HEK293 (cell line): ENCODE measurements at regions not wholly inside any gene's neighbourhood (a gene's known extent, or its start where the extent isn't known, plus 50 kb on each side); places are given as distances from the start of the nearest gene placed in this dataset.

Experiments
- CTCF ChIA-PET: fragments of 350-600 bp; formaldehyde crosslinking; extraction: SDS; loops from one replicate; lab custom pipeline; 2021; ENCODE audit warnings: antibody characterized with exemption; lab: Yijun Ruan, JAX
- POLR2A ChIA-PET: fragments of 300-600 bp; formaldehyde crosslinking; extraction: SDS; loops from one replicate; lab custom pipeline; 2020; ENCODE audit warnings: antibody characterized with exemption, inconsistent platforms; lab: Yijun Ruan, JAX
- H3K27ac ChIP-seq: fragments of 200-500 bp; sonication (Bioruptor generic); 2 replicates; pipeline ENCODE4 v1.5.1; 2014; ENCODE audit warnings: low read depth, low read length, control low read depth, inconsistent platforms; ENCODE audit errors: extremely low read depth
- H3K36me3 ChIP-seq, 2 experiments: fragments of 200-500 bp in 1 of 2; sonication (Bioruptor generic) in 1 of 2; 1 replicate in 1 of 2; 2 replicates in 1 of 2; pipeline ENCODE4 v1.5.1; 2014 to 2017; ENCODE audit warnings: inconsistent platforms in 2 of 2, low read length in 2 of 2; ENCODE audit not compliant: control insufficient read depth in 2 of 2, insufficient read depth in 1 of 2
- H3K4me1 ChIP-seq: fragments of 200-500 bp; sonication (Bioruptor generic); 2 replicates; pipeline ENCODE4 v1.5.1; 2014; ENCODE audit warnings: mild to moderate bottlenecking, low read length, inconsistent platforms; ENCODE audit not compliant: control insufficient read depth, insufficient read depth
- H3K4me3 ChIP-seq: 2 replicates; pipeline ENCODE4 v1.5.1; 2011; ENCODE audit warnings: low read depth, mild to moderate bottlenecking, control low read depth, low read length, moderate library complexity
- H3K9me3 ChIP-seq: fragments of 200-500 bp; sonication (Bioruptor generic); 2 replicates; pipeline ENCODE4 v1.5.1; 2014; ENCODE audit warnings: low read depth, low read length, inconsistent platforms; ENCODE audit not compliant: control insufficient read depth, insufficient read depth
- BCL11B ChIP-seq: fragments of 450-650 bp; formaldehyde crosslinking; IDR thresholded peaks from 2 replicates; pipeline ENCODE4 v1.5.1; 2016; ENCODE audit warnings: low read depth, missing biosample characterization, missing genetic modification characterization
- GLIS2 ChIP-seq: fragments of 450-650 bp; formaldehyde crosslinking; IDR thresholded peaks from 2 replicates; pipeline ENCODE4 v1.5.1; 2016; ENCODE audit warnings: missing biosample characterization, missing genetic modification characterization
- IKZF3 ChIP-seq: fragments of 450-650 bp; IDR thresholded peaks from 2 replicates; pipeline ENCODE4 v1.5.0; 2018; ENCODE audit warnings: missing biosample characterization, mild to moderate bottlenecking, missing genetic modification characterization, moderate library complexity
- KLF10 ChIP-seq: fragments of 450-650 bp; IDR thresholded peaks from 2 replicates; pipeline ENCODE4 v1.5.1; 2018; ENCODE audit warnings: missing biosample characterization, mild to moderate bottlenecking, missing genetic modification characterization
- OVOL3 ChIP-seq: fragments of 450-650 bp; formaldehyde crosslinking; IDR thresholded peaks from 2 replicates; pipeline ENCODE4 v1.5.1; 2016; ENCODE audit warnings: missing biosample characterization, missing genetic modification characterization
- YY2 ChIP-seq: fragments of 450-650 bp; formaldehyde crosslinking; IDR thresholded peaks from 2 replicates; pipeline ENCODE4 v1.5.1; 2016; ENCODE audit warnings: missing biosample characterization, missing genetic modification characterization
- ZBTB17 ChIP-seq: fragments of 450-650 bp; formaldehyde crosslinking; IDR thresholded peaks from 2 replicates; pipeline ENCODE4 v1.5.1; 2016; ENCODE audit warnings: missing biosample characterization, missing genetic modification characterization
- ZBTB20 ChIP-seq: fragments of 450-650 bp; formaldehyde crosslinking; IDR thresholded peaks from 2 replicates; pipeline ENCODE4 v1.5.1; 2016; ENCODE audit warnings: missing biosample characterization, missing genetic modification characterization
- ZBTB7A ChIP-seq: fragments of 450-650 bp; formaldehyde crosslinking; IDR thresholded peaks from 2 replicates; pipeline ENCODE4 v1.5.1; 2016; ENCODE audit warnings: low read depth, missing biosample characterization, missing genetic modification characterization
- ZBTB8A ChIP-seq: fragments of 450-650 bp; formaldehyde crosslinking; IDR thresholded peaks from 2 replicates; pipeline ENCODE4 v1.5.1; 2016; ENCODE audit warnings: missing biosample characterization, missing genetic modification characterization
- ZNF132 ChIP-seq: fragments of 450-650 bp; formaldehyde crosslinking; IDR thresholded peaks from 2 replicates; pipeline ENCODE4 v1.5.1; 2017; ENCODE audit warnings: missing biosample characterization, missing genetic modification characterization, borderline replicate concordance
- ZNF138 ChIP-seq: fragments of 450-650 bp; formaldehyde crosslinking; IDR thresholded peaks from 2 replicates; pipeline ENCODE4 v1.5.1; 2016; ENCODE audit warnings: missing biosample characterization, missing genetic modification characterization, borderline replicate concordance
- ZNF292 ChIP-seq: fragments of 450-650 bp; formaldehyde crosslinking; IDR thresholded peaks from 2 replicates; pipeline ENCODE4 v1.5.1; 2016; ENCODE audit warnings: low read depth, missing biosample characterization, missing genetic modification characterization, borderline replicate concordance
- ZNF404 ChIP-seq: fragments of 450-650 bp; formaldehyde crosslinking; IDR thresholded peaks from 2 replicates; pipeline ENCODE4 v1.5.1; 2017; ENCODE audit warnings: missing biosample characterization, missing genetic modification characterization
- ZNF645 ChIP-seq: fragments of 450-650 bp; formaldehyde crosslinking; IDR thresholded peaks from 2 replicates; pipeline ENCODE4; 2016; ENCODE audit warnings: missing biosample characterization, missing genetic modification characterization
- ZNF660 ChIP-seq: fragments of 450-650 bp; IDR thresholded peaks from 2 replicates; pipeline ENCODE4 v1.5.1; 2018; ENCODE audit warnings: missing biosample characterization, mild to moderate bottlenecking, missing genetic modification characterization
- TF ChIP-seq, protein P1 (sequence below): fragments of 450-650 bp; formaldehyde crosslinking; IDR thresholded peaks from 2 replicates; pipeline ENCODE4 v1.5.1; 2016; ENCODE audit warnings: missing biosample characterization, missing genetic modification characterization, borderline replicate concordance
- TF ChIP-seq, protein P2 (sequence below): fragments of 450-650 bp; formaldehyde crosslinking; conservative IDR thresholded peaks from 2 replicates; pipeline ENCODE4 v1.5.1; 2016; ENCODE audit warnings: low read depth, missing biosample characterization, missing genetic modification characterization
- TF ChIP-seq, protein P3 (sequence below): fragments of 450-650 bp; IDR thresholded peaks from 2 replicates; pipeline ENCODE4 v1.5.1; 2018; ENCODE audit warnings: missing biosample characterization, missing genetic modification characterization

GRCh38 chr1:218517459-218517858, 172.3 kb downstream of the TGFB2 start:
- Histone ChIP-seq H3K27ac (no peak overlapping the region), H3K9me3 (no peaks in the 10 kb centered on the region), H3K4me3 (no peak overlapping the region), H3K36me3 (no peaks in the 10 kb centered on the region)
- ChIA-PET CTCF (interaction anchor here (0.7 to 1.4 kb wide), 5 partner anchors 8 to 1284 kb away, joined by 3 to 5 read pairs (median 3); no protein-coding TSS in a partner anchor), POLR2A (interaction anchor here (0.7 kb wide), 1 partner anchor 19 kb away, joined by 3 read pairs; no protein-coding TSS in a partner anchor)
- TF ChIP-seq ZNF645 (tag by site-specific recombination) (no peak), IKZF3 (tag by site-specific recombination) (no peak), KLF10 (tag by site-specific recombination) (no peak), ZNF132 (no peak), BCL11B (tag by site-specific recombination) (no peak), ZBTB8A (tag by site-specific recombination) (no peak), ZBTB7A (tag by site-specific recombination) (no peak)
- TF ChIP-seq, protein P1, sequence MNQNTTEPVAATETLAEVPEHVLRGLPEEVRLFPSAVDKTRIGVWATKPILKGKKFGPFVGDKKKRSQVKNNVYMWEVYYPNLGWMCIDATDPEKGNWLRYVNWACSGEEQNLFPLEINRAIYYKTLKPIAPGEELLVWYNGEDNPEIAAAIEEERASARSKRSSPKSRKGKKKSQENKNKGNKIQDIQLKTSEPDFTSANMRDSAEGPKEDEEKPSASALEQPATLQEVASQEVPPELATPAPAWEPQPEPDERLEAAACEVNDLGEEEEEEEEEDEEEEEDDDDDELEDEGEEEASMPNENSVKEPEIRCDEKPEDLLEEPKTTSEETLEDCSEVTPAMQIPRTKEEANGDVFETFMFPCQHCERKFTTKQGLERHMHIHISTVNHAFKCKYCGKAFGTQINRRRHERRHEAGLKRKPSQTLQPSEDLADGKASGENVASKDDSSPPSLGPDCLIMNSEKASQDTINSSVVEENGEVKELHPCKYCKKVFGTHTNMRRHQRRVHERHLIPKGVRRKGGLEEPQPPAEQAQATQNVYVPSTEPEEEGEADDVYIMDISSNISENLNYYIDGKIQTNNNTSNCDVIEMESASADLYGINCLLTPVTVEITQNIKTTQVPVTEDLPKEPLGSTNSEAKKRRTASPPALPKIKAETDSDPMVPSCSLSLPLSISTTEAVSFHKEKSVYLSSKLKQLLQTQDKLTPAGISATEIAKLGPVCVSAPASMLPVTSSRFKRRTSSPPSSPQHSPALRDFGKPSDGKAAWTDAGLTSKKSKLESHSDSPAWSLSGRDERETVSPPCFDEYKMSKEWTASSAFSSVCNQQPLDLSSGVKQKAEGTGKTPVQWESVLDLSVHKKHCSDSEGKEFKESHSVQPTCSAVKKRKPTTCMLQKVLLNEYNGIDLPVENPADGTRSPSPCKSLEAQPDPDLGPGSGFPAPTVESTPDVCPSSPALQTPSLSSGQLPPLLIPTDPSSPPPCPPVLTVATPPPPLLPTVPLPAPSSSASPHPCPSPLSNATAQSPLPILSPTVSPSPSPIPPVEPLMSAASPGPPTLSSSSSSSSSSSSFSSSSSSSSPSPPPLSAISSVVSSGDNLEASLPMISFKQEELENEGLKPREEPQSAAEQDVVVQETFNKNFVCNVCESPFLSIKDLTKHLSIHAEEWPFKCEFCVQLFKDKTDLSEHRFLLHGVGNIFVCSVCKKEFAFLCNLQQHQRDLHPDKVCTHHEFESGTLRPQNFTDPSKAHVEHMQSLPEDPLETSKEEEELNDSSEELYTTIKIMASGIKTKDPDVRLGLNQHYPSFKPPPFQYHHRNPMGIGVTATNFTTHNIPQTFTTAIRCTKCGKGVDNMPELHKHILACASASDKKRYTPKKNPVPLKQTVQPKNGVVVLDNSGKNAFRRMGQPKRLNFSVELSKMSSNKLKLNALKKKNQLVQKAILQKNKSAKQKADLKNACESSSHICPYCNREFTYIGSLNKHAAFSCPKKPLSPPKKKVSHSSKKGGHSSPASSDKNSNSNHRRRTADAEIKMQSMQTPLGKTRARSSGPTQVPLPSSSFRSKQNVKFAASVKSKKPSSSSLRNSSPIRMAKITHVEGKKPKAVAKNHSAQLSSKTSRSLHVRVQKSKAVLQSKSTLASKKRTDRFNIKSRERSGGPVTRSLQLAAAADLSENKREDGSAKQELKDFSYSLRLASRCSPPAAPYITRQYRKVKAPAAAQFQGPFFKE (tag by site-specific recombination): no peak
- TF ChIP-seq, all 188 proteins: peak for 0
- no peaks in the 10 kb centered on the region for H3K4me1 ChIP-seq

DNA sequence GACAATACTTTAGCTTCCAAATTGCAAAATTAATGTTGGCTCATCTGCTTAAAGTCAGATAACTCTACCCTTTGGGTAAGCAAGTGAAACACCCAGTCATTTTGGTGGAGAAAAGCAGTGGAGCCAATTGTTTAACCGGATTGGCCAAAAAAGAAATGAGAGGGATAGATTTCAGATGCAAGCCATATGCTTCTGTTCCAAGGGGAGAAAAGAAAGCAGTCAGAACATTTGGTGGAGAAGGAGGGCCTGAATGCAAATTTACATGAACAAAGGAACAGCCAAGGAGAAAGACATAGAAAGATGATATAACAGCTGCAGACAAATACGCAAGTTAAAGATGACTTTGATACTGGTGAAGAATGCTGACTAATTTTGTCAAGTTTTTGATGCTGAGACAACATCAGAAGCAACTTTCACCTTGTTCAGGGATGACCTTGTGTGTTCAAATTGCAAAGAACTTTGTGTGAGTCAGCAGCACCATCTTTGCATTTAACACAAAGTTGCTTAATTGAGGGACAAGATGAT, 173.1 kb downstream of the TGFB2 start:
- ChIA-PET CTCF (interaction anchor here (0.7 to 1.4 kb wide), 3 partner anchors 15 to 386 kb away, joined by 3 to 4 read pairs (median 3); no protein-coding TSS in a partner anchor), POLR2A (no interaction called here)
- Histone ChIP-seq H3K4me3 (no peak overlapping the region), H3K27ac (no peak overlapping the region), H3K36me3 (no peaks in the 10 kb centered on the region), H3K9me3 (no peaks in the 10 kb centered on the region), H3K4me1 (no peaks in the 10 kb centered on the region)
- TF ChIP-seq OVOL3 (no peak), ZNF404 (tag by site-specific recombination) (no peak), ZBTB17 (tag by site-specific recombination) (no peak), YY2 (tag by site-specific recombination) (no peak), ZNF138 (tag by site-specific recombination) (no peak), ZBTB20 (no peak), ZNF660 (tag by site-specific recombination) (no peak), ZNF292 (tag by site-specific recombination) (no peak), GLIS2 (tag by site-specific recombination) (no peak)
- TF ChIP-seq, protein P2, sequence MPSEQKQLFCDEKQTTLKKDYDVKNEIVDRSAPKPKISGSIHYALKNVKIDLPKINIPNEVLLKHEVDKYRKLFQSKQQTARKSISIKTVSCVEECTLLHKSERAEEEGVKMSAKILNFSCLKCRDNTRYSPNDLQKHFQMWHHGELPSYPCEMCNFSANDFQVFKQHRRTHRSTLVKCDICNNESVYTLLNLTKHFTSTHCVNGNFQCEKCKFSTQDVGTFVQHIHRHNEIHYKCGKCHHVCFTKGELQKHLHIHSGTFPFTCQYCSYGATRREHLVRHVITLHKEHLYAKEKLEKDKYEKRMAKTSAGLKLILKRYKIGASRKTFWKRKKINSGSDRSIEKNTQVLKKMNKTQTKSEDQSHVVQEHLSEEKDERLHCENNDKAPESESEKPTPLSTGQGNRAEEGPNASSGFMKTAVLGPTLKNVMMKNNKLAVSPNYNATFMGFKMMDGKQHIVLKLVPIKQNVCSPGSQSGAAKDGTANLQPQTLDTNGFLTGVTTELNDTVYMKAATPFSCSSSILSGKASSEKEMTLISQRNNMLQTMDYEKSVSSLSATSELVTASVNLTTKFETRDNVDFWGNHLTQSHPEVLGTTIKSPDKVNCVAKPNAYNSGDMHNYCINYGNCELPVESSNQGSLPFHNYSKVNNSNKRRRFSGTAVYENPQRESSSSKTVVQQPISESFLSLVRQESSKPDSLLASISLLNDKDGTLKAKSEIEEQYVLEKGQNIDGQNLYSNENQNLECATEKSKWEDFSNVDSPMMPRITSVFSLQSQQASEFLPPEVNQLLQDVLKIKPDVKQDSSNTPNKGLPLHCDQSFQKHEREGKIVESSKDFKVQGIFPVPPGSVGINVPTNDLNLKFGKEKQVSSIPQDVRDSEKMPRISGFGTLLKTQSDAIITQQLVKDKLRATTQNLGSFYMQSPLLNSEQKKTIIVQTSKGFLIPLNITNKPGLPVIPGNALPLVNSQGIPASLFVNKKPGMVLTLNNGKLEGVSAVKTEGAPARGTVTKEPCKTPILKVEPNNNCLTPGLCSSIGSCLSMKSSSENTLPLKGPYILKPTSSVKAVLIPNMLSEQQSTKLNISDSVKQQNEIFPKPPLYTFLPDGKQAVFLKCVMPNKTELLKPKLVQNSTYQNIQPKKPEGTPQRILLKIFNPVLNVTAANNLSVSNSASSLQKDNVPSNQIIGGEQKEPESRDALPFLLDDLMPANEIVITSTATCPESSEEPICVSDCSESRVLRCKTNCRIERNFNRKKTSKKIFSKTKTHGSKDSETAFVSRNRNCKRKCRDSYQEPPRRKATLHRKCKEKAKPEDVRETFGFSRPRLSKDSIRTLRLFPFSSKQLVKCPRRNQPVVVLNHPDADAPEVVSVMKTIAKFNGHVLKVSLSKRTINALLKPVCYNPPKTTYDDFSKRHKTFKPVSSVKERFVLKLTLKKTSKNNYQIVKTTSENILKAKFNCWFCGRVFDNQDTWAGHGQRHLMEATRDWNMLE (tag by site-specific recombination): no peak
- TF ChIP-seq, protein P3, sequence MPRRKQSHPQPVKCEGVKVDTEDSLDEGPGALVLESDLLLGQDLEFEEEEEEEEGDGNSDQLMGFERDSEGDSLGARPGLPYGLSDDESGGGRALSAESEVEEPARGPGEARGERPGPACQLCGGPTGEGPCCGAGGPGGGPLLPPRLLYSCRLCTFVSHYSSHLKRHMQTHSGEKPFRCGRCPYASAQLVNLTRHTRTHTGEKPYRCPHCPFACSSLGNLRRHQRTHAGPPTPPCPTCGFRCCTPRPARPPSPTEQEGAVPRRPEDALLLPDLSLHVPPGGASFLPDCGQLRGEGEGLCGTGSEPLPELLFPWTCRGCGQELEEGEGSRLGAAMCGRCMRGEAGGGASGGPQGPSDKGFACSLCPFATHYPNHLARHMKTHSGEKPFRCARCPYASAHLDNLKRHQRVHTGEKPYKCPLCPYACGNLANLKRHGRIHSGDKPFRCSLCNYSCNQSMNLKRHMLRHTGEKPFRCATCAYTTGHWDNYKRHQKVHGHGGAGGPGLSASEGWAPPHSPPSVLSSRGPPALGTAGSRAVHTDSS (tag by site-specific recombination): no peak
